ENCODE measurements at regions not wholly inside any gene's neighbourhood (a gene's known extent, or its start where the extent isn't known, plus 50 kb on each side); places are given as distances from the start of the nearest gene placed in this dataset.
"Not testable (repeated sequence)": the region's sequence is repeated elsewhere in the genome, so short reads cannot be mapped to it uniquely, and the experiment has no call there.

DNA sequence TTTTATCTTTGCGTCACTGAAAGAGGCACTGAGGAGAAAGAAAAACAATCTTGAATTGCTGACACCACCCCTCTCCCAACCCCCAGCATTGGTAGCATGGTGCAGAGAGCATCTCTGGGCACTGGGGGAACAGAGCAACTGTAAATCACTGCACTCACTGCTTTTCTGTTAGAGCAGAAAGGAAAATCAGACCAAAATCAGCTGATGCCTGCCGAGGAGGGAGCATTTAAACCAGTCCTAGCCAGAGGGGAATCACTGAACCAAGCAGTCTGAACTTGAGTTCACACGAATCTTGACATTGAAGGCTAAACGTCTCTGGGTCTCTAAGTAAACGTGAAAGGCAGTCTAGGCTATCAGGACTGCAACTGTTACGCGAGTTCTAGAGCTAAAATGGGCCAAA is 205.8 kb downstream of the SPANXN4 start:
- Histone ChIP-seq H3K36me3 (no peaks in the 10 kb centered on the region), H3K9me3 (no peaks in the 10 kb centered on the region), H3K4me3 (no peak overlapping the region), H3K4me1 (no peaks in the 10 kb centered on the region), H3K27me3 (no peaks in the 10 kb centered on the region), H3K27ac (no peak overlapping the region)
- WGBS, 2 donors (ENCODE audit: low coverage in 1 of 2), result 67 to 73% methylated on average over 1 to 3 of the region's 7 CpGs
- no peak for ATAC-seq
- TF ChIP-seq POLR2AphosphoS5 (IDR thresholded peaks at IDR 0.05) (no peak), POLR2A (IDR thresholded peaks at IDR 0.05) (no peak), EP300 (IDR thresholded peaks at IDR 0.05) (no peak)
- TF ChIP-seq, protein P1, sequence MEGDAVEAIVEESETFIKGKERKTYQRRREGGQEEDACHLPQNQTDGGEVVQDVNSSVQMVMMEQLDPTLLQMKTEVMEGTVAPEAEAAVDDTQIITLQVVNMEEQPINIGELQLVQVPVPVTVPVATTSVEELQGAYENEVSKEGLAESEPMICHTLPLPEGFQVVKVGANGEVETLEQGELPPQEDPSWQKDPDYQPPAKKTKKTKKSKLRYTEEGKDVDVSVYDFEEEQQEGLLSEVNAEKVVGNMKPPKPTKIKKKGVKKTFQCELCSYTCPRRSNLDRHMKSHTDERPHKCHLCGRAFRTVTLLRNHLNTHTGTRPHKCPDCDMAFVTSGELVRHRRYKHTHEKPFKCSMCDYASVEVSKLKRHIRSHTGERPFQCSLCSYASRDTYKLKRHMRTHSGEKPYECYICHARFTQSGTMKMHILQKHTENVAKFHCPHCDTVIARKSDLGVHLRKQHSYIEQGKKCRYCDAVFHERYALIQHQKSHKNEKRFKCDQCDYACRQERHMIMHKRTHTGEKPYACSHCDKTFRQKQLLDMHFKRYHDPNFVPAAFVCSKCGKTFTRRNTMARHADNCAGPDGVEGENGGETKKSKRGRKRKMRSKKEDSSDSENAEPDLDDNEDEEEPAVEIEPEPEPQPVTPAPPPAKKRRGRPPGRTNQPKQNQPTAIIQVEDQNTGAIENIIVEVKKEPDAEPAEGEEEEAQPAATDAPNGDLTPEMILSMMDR (IDR thresholded peaks at IDR 0.05), result no peak

DNA sequence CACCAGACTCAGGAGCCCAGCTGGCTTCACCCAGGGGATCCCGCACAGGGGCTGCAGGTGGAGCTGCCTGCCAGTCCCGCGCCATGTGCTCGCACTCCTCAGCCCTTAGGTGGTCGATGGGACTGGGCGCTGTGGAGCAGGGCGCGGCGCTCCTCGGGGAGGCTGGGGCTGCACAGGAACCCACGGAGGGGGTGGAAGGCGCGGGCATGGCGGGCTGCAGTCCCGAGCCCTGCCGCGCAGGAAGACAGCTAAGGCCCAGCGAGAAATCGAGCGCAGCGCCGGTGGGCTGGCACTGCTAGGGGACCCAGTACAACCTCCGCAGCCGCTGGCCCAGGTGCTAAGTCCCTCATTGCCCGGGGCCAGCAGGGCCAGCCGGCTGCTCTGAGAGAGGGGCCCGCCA is 202.9 kb downstream of the SPANXN4 start:
- ATAC-seq, result not testable (repeated sequence)
- WGBS, 2 donors (ENCODE audit: low coverage in 1 of 2), result 90% methylated on average over 2 of the region's 27 CpGs; no CpG with 5 or more reads in 1 of the 2 donors

DNA sequence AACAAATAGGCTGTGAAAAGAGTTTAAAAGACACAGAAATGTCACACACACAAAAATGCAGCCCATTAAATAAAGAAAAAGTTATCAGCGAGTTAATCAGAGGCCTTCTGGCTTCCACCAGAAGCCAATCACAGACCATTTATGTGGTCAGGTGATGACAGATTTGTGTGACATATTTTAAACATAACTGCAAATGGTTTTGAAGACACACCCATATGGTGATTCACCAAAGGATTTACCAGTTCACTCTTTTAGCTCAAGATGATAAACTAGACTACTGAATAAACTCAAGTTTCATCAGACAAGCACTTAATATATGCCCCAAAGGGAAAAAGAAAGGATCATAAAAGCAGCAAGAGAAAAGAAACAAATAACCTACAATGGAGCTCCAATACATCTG is 181.2 kb downstream of the SPANXN4 start:
- no peak for ATAC-seq
- Histone ChIP-seq H3K4me1 (no peaks in the 10 kb centered on the region), H3K27ac (no peak overlapping the region), H3K9me3 (no peaks in the 10 kb centered on the region), H3K4me3 (no peak overlapping the region), H3K36me3 (no peaks in the 10 kb centered on the region), H3K27me3 (no peaks in the 10 kb centered on the region)
- 0 to 73% methylated on average over 1 of the region's 1 CpG for WGBS, 2 donors (ENCODE audit: low coverage in 1 of 2)
- no peak for TF ChIP-seq POLR2AphosphoS5 (IDR thresholded peaks at IDR 0.05)
- TF ChIP-seq, protein P1 (IDR thresholded peaks at IDR 0.05), result no peak
- no peak for TF ChIP-seq EP300 (IDR thresholded peaks at IDR 0.05)
- TF ChIP-seq POLR2A (IDR thresholded peaks at IDR 0.05), result no peak

More for the DNA sequence above, 202.9 kb downstream of the SPANXN4 start:
- not testable (repeated sequence) for H3K36me3 ChIP-seq, H3K27me3 ChIP-seq, H3K27ac ChIP-seq, H3K4me3 ChIP-seq, H3K4me1 ChIP-seq, H3K9me3 ChIP-seq

DNA sequence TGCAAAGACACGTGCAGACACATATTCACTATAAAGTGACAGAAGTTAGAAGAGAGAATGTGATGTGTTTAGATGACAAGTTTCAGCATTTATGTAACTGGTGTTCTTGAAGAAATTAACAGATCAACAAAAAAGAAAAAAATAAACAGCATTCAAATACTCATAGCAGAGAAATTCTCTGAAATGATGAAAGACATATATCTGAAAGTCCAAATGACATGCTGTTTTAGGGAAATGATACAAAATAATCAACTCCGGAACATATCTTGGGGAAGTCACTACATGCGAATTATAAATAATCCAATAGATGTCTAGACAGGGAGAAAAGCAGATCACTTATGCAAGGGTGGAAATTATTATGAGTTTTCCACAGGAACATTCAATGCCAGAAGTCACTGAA is 146.0 kb downstream of the SPANXN4 start:
- WGBS, 2 donors (ENCODE audit: low coverage in 1 of 2), result 76 to 96% methylated on average over 3 of the region's 3 CpGs
- H3K4me1 ChIP-seq, result no peaks in the 10 kb centered on the region
- TF ChIP-seq, protein P1 (IDR thresholded peaks at IDR 0.05), result no peak
- TF ChIP-seq EP300 (IDR thresholded peaks at IDR 0.05) (no peak), POLR2A (IDR thresholded peaks at IDR 0.05) (no peak), POLR2AphosphoS5 (IDR thresholded peaks at IDR 0.05) (no peak)
- H3K36me3 ChIP-seq, result no peaks in the 10 kb centered on the region
- no peak for ATAC-seq
- H3K4me3 ChIP-seq, result no peak overlapping the region
- H3K27me3 ChIP-seq, result no peaks in the 10 kb centered on the region
- no peaks in the 10 kb centered on the region for H3K9me3 ChIP-seq
- H3K27ac ChIP-seq, result no peak overlapping the region

DNA sequence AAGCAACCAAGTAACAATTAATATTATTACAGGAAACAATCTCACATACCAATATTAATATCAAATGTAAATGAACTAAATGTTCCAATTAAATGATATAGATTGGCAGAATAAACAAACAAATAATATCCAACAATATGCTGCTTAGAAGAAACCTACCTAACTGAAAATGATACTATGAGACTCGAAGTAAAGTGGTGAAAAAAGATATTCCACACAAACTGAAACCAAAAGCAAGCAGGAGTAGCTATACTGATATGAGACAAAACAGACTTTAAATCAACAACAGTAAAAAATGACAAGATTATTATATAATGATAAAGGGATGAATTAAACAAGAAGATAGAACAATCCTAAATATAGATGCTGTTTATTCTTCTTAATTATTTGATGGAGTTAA is 140.1 kb downstream of the SPANXN4 start:
- Histone ChIP-seq H3K4me3 (no peak overlapping the region), H3K9me3 (no peaks in the 10 kb centered on the region), H3K36me3 (no peaks in the 10 kb centered on the region), H3K4me1 (no peaks in the 10 kb centered on the region), H3K27ac (no peak overlapping the region), H3K27me3 (no peaks in the 10 kb centered on the region)
- no CpG with 5 or more reads among the region's 1 CpG for whole genome bisulfite sequencing, 2 donors (ENCODE audit: low coverage in 1 of 2)
- TF ChIP-seq POLR2AphosphoS5 (IDR thresholded peaks at IDR 0.05), result no peak
- TF ChIP-seq, protein P1 (IDR thresholded peaks at IDR 0.05), result no peak
- TF ChIP-seq EP300 (IDR thresholded peaks at IDR 0.05), result no peak
- TF ChIP-seq POLR2A (IDR thresholded peaks at IDR 0.05), result no peak
- ATAC-seq, result no peak
